ENCODE measurements at regions not wholly inside any gene's neighbourhood (a gene's known extent, or its start where the extent isn't known, plus 50 kb on each side); places are given as distances from the start of the nearest gene placed in this dataset.
"Not testable (repeated sequence)": the region's sequence is repeated elsewhere in the genome, so short reads cannot be mapped to it uniquely, and the experiment has no call there.

DNA sequence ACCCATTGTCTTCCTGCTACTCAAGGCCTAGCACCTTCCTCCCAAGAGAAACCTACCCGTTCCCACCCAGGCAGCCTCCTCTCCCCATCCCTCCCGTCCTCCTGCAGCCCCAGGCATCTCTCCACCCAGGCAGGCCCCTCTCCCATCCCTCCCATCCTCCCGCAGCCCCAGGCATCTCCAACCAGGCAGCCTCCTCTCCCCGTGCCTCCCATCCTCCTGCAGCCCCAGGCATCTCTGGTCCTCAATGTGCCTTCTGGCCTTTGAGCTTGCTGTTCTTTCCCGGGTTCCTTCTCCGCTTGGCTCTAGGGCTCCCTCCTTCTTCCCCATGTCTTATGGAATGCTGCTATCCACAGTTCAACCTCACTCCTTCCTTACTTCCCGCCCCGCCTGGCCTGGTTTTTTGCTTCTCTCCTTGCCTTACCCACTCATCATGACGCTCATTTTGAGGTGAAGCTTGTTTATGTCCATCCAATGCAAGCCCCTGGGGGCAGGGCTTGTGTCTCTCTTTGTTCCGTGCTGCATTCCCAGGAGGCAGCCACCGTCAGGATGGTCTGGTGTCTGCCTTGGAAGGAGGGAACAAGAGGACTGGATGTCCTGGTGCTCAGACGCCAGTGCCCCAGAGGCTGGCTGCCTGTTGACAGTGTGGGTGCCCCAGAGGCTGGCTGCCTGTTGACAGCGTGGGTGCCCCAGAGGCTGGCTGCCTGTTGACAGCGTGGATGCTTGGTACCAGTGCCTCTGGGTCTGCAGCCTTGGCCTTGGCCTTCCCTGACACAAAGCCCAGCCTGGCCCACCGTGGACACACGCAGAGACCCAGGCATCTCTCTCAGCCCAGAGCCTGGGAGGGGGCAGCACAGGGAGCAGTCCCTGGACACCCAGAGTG is 815.7 kb downstream of the BRD1 start:
- no peak for DNase-seq

DNA sequence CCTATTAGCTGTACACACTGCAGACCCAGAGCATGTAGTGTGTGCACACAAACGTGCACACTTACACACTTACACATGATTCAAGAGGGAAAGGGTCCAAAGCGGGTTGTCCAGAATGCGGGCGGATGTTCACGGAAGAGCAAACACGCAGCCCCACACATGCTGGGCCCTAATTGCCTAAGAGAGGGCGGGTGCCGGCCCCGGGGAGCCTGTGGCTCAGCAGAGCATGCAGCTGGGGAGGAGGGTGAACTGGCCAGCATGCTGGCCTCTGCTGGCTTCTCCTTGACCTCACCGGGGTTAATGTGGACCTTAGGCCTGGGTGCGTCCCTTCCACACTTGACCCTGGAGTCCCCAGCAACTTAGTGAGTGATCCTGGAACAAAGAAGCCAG is 816.3 kb downstream of the BRD1 start:
- DNase-seq = no peak

DNA sequence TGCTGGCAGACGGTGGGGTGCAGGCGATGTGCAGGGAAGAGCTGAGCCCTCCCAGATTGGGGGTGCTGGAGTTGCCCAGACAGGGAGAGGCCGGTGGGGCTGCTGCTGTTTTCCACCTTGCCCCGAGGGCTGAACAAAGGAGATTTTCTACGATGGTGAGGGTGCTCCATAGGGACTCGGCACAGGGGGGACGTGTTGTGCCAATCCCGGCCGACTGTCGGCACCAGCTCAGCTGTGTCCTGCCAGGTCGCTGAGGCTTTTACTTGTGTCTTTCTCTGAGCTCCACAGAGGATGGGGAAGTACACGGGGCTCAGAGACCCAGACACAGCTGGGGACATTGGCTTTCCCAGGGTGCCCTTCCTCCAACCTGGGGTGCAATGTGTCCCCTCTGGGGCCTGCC is 816.8 kb downstream of the BRD1 start:
- DNase-seq = no peak

DNA sequence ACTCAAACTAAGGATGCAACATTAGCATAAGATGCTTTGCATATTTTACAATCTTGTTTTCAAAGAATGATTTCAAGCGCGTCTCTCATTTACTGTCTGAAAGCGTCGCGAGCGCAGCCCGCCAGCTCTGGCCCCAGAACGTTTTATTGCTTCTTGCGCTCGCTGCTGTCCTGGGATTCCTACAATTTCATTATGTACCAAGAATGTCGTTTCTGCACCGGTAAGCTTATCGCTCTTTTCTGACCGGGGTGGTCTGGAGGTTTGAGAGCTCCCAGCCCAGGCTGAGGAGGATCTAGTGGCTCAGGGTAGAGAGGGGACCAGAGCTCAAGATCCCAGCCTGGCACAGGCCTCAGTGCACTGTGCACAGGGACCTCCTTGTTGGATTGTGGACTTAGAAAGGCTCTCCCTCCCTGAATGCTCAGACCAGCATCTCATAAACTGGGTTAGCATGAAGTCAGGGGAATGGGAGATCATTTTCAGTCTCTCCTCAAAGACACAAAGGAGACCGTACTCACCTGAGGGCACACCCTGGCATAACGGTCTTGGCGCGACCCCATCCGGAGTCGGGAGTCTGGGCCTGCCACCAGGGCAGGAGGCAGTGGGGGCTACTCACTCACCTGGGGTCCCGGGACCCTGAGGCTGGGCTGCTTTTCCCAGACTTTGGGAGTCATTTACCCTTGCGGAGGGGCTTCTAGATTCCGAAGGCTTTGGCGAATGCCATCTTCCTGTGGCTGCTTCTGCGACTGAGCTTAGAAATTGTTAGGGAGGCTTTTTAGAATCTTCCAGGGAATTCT is 817.4 kb downstream of the BRD1 start:
- no peak for DNase-seq

DNA sequence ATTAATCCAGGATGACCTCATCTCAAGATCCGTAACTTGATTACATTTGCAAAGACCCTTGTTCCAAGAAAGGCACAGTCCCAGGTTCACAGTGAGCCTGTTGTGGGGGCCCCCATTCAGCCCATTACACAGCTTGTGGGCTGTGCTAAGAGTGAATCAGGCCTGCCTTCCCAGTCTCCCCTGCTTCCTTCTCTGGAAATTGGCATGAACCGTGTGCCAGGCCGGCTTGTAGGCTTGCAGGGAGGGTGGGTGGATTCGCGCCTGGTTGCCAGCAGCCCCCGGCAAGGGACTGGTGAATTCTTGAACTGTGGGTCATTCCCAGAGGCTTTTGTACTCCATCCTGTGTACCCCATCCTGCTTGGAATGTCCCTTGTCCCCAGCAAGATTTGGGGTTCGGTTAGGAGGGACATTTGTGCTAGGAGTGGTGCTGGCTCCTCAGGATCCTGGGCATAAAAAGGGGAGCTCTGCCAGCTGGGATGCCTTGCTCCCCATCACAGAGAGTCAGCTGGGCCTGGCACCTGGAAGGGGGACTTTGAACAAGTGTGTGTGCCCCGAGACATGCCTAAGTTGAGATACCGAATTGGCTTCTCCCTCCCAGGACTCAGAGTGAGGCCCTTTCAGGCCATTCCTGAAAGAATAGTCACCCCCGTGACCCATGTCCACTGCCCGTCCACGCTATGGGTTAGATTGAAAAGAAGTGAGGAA is 818.2 kb downstream of the BRD1 start:
- no peak for DNase-seq

DNA sequence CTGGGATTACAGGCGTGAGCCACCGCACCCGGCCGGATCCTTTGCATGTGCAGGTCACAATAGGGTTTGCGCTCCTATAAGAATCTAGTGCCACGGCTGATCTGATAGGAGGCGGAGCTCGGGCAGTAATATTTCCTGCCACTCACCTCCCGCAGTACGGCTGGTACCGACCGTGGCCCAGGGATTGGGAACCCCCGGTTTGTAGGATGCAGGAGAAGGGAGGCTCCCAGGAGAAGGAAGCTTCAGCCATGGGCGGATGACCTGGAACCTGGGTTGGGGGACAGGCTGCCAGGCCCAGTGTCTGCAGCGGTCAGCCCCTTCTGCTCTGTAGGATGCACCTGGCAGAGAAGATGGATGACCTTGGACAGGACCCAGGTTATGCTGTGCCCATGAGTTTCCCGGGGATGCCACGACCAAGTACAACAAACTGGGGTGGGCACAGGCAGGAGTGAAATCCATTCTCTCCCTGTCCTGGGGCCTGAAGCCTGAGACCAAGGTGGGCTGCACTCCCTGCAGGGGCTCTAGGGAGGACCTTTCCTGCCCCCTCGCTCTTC is 818.9 kb downstream of the BRD1 start:
- no peak for DNase-seq

DNA sequence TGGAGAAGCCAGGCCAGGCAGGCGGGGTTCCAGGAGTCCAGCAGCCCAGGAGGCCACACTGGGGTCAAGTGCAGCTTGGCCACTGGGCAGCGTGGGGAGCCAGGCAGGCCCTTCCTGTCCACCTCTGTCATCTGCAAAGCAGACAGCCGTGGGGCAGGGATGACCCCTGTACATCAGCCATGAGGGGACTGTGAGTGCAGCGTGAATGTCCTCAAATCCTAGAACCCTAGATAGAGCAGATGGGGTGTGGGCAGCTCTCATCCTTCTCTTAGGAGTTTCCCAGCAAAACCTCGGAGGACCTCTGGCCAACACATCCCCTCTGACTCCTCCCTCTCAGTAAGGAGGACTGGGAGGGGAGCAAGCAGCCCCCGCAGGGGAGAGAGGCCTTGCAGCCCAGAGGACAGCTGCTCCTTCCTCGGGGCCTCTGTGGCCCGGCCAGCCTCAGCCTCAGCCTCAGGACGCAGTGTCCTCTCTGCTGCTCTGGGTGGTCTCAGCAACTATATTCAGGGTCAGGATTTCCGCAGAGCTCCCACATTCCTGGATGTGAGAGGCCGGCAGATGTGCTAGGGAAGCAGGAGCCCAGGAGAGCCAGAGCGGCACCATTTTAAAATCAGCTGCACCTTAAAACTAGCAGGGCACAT is 820.5 kb downstream of the BRD1 start:
- DNase-seq = no peak

DNA sequence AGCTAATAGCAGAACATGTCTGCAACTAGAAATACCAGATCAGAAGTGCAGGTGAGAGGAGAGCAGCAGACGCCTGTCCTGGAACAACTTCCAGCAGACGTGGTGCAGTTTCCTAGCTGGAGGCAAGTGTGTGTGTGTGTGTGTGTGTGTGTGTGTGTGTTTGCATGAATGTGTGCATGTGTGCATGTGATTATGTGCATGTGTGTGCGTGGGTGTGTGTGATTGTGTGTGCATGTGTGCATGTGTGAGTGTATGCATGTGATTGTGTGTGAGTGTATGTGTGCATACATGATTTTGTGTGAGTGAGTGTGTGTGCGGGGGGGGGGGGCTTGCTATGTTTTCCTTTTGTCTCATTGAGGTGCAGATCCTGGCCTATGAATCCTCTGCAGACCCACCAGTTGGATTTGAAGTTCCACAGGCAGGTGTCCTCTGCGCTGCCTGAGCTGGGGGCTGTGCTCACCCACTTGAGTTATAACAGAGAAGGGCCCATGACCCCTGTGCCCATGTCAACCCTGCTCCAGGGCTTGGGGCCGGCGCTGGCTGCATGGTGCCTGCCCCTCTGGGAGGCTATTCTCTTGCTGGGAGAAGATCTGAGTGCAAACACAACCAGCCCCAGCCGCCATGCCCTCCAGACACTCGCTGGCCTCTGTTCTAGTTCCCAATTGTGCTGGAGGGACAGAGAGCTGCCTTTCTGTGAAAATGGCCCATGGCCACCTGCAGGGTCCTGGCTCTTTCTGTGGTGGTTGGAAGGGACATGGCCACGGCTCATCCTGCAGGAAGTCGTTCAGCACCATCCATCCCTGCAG is 821.3 kb downstream of the BRD1 start:
- DNase-seq = no peak

DNA sequence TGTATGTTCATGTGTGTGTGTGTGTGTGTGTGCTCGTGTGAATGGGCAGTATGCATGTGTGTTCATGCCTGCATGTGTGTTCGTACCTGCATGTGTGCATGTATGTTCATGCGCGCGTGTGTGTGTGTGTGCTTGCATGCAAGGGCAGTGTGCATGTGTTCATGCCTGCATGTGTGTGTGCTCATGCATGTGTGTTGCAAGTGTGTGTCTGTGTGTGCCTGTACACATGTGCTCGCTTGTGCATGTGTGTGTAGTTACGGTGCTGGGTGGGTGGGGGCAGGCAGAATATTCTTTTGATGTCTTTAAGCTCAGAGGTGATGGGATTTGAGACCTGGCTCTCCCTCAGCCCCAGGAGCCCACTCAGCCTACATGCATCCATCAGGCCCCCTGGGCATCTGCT is 822.1 kb downstream of the BRD1 start:
- DNase-seq = no peak

DNA sequence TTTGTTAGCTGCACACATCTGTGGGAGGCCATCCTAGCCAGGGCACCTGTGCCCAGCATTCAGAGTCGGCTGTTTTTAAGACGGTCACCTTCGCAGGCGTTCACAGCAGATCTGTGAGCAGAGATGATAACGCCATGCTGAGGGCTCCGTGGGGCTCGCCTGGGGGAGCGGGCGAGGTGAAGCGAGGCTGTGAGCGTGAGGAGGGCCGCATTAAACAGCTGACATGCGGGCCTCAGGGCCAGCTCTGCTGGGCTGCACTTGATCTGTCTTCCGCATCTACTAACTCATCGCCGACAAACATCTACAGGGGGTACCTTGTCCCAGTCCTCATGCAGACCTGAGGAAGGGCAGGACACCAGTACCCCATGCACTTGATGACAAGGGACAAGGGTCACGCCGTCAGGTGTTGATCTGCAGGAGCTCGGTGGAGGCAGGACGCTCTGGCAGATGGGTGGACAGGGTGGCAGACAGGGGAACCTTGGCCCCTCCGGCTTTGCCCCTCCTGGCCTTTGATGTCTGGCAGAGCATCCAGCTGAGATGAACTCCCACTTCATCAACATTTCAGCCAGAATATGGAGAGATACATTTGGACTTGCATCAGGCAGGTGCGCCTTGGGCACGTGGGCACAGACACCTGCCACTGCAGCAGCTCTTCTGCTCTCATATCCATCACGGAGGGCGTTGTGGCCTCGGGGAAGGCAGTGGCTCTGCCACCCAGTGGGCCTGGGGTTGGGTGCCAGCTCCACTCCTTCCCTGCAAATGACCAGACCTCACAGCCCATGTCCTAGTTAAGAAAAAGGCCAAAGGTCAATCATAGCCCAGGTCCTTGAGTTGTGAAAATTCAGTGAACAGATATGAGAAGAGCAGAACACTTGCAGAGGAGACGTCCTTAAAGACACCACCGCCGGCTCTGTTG is 822.9 kb downstream of the BRD1 start:
- no peak for DNase-seq

DNA sequence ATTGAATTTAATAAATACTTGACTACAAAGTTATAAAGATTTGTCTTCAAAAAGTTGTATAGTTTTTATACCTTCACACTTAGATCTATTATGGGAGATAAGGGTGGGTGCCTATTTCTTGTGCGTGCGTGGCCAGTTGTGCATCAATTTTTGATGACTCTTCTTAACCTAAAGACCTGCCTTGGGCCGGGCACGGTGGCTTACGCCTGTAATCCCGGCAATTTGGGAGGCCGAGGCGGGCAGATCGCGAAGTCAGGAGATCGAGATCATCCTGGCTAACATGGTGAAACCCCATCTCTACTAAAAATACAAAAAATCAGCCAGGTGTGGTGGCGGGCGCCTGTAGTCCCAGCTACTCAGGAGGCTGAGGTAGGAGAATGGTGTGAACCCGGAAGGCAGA is 830.1 kb downstream of the BRD1 start:
- not testable (repeated sequence) for DNase-seq

DNA sequence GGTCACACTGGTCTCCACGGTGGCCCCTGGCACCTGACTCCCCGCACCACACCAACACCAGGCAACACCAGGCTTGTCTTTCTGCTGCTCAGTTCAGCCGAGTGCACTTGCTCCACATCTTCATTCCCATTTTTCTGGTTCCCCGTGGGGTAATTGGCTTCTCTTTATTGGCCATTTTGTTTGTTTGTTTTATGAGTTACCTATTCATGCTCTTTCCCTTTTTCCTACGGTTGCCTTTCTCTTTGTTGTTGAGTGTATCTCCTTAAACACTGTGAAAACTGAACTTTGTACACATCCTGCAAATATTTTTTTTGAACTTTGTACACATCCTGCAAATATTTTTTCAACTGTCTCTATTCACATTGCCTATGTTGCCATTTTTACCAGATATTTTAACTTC is 834.0 kb downstream of the BRD1 start:
- DNase-seq = no peak

DNA sequence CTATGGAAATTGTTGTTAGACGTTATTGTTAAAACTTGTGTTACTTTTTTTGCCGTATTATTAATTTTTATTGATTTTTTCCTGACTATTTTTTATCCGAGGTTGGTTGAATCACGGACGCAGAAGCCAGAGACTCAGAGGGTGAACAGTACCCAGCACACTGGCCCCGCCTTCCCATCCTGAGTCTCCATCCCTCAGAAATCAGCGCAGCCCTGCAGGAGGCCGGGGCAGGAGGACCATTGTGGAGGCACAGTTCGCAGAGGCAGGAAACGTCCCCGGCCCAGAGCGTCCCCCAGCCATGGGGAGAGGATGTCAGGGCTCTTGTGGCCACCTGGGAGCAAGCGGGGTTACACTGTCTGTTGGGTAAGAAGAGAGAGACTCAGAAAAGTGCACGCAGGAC is 843.0 kb downstream of the BRD1 start:
- DNase-seq = no peak

DNA sequence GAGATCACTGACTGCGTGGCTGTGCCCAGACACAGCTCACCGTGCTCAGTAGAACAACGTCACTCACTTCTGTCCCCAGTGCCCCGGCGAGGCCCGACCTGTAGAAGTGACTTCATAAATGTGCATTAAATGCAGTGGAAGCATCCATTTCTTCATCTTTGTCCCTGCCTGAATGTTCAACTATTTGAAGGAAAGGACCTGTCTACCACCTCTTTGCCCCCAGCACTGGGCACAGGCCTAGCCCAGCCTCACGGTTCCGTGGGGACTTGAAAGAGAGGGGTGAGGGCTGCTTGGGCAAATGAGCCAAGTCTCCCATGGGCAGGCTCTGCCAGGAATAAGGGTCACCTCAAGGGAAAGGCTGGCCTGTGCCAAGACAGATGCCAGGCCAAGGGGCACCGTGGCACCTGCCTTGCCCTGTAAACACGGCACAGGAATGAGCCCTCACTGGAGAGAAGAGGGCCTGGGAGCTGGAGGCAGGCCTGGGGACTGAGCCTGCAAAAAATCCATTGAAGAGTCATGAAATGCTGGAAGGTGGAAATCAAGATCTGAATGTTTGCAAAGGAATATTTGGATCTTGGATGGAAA is 845.3 kb downstream of the BRD1 start:
- DNase-seq = no peak

DNA sequence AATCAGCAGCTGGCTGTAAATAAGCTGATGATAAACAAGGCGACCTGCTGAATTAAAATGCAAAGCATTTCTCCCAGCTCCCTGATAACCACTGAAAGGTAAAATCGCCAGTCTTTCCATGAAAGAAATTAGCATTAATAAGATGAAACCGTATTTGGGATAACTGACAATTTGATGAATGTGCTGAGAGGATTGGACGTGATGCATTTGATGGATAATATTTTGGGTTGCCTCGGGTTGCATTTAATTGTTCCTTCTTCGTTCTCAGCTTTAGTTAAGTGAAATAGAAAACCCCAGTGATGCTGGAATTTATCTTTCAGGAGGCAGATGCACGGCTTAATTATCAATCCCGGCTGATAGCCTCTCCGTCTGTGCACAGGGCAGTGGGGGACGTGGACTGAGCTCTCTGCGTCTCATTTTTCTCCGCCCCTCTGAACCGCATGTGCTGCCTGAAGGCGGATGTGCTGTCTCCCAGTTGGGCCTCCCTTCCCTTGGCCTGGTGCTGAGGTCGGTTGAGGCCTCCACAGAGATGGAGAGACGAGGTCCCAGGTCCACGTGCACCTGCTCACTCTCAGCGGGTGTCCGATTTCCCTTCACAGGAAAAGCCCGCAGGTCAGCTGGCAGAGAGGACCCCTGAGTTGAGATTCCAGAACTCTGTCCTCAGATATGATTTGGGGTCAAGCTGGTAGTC is 846.2 kb downstream of the BRD1 start:
- DNase-seq = no peak

DNA sequence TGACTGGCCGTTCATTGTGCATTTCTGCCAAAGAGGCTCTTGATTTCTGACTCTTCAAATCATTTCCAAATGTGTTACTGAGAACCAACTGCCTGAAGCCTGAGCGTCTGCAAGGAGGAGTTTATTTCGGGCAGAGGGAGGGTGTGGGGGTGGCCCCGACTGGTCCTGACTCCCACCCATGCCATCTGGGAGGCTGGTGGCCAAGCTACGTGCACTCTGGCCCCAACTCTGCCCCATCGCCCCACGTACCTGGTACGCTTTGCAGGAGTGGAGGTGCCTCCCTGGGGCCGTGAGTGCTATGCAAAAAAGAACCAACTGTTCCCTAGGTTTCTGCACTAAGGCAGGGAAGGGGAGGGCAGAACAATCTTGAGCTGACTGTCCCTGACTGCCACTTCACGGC is 846.8 kb downstream of the BRD1 start:
- DNase-seq = no peak

DNA sequence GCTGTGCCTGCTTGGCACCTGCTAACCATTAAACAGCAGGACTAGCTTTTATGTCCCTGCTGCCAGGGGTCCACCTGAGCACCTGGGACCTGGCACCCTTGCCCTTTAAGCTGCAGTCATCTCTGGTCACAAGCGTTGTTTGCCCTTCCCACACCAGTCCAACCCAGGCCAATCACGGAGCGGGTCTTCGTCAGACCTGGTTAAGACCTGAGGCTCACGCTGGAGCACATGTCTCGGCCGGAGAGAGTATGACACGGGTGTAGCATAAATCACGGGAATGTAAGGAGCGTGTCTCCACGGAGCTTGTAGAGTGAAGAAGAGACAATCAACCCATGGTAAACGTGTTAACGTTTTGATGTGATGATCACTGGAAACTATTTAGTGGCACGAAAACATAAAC is 847.3 kb downstream of the BRD1 start:
- DNase-seq = no peak

DNA sequence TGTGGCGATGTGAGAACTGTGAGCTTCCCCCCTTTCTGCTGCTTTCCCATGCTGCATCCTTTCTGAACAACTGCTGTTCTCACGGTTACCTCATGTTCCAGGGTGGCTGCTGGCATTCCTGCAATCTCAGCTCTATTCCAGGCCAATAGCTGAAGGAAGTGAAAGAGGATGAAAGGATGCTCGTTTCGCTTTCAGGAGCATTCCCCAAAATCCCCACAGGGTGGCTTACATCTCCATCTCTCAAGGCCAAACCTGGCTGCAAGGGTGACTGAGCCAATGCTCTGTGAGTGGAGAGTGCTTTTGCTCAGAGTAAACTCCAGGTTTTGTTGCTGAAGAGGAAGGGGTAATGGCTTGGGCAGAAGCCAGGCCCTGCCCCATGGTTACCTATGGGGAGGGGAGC is 848.2 kb downstream of the BRD1 start:
- DNase-seq = peak; percentile 19

Measured in NCI-H1105 (cell line).